H1 (cell line): ENCODE measurements at regions not wholly inside any gene's neighbourhood (a gene's known extent, or its start where the extent isn't known, plus 50 kb on each side); places are given as distances from the start of the nearest gene placed in this dataset.

Source experiments
- EZH2 ChIP-seq: fragments of 200-600 bp; sonication (generic); IDR thresholded peaks from 2 replicates; pipeline ENCODE4 v1.7.1; 2012; ENCODE audit warnings: low read depth, mild to moderate bottlenecking, moderate library complexity, low read length, inconsistent platforms; ENCODE audit not compliant: severe bottlenecking
- MAFK ChIP-seq: IDR thresholded peaks from 2 replicates; pipeline ENCODE4 v1.6.1; 2012; ENCODE audit warnings: low read depth, mild to moderate bottlenecking, improper control_type of control experiment, low read length

- TF ChIP-seq MAFK = no peak
- no peak for TF ChIP-seq EZH2
Observed at GRCh38 chr3:180401226-180401625, 200.7 kb upstream of the TTC14 start.
